HK-2 (cell line): ENCODE measurements at regions not wholly inside any gene's neighbourhood (a gene's known extent, or its start where the extent isn't known, plus 50 kb on each side); places are given as distances from the start of the nearest gene placed in this dataset.
"Not testable (repeated sequence)": the region's sequence is repeated elsewhere in the genome, so short reads cannot be mapped to it uniquely, and the experiment has no call there.

Experiments used
- DNase-seq: peaks from one replicate; pipeline ENCODE4 v3.0.0-alpha.2; 2018; ENCODE audit not compliant: unreplicated experiment

GRCh38 chr3:104244680-104245220, 1122.0 kb upstream of the ALCAM start:
- no peak for DNase-seq

- DNase-seq = no peak
Observed at GRCh38 chr3:104245261-104245660, 1121.4 kb upstream of the ALCAM start.

GRCh38 chr3:104245981-104246380, 1120.7 kb upstream of the ALCAM start:
- no peak for DNase-seq

- DNase-seq = no peak
Observed at GRCh38 chr3:104257486-104257885, 1109.2 kb upstream of the ALCAM start.

GRCh38 chr3:104263477-104263876, 1103.2 kb upstream of the ALCAM start:
- DNase-seq = no peak

- DNase-seq = not testable (repeated sequence)
Observed at GRCh38 chr3:104266219-104266618, 1100.5 kb upstream of the ALCAM start.

GRCh38 chr3:104269771-104270170, 1096.9 kb upstream of the ALCAM start:
- DNase-seq = no peak

- DNase-seq = no peak
Observed at GRCh38 chr3:104273046-104273649, 1093.6 kb upstream of the ALCAM start.

GRCh38 chr3:104275199-104275598, 1091.5 kb upstream of the ALCAM start:
- no peak for DNase-seq

- DNase-seq = peak; percentile 6
Observed at GRCh38 chr3:104279617-104280016, 1087.1 kb upstream of the ALCAM start.

GRCh38 chr3:104281713-104282112, 1085.0 kb upstream of the ALCAM start:
- DNase-seq = no peak

GRCh38 chr3:104286645-104287044, 1080.1 kb upstream of the ALCAM start:
- no peak for DNase-seq

- DNase-seq = no peak
Observed at GRCh38 chr3:104291437-104291851, 1075.3 kb upstream of the ALCAM start.

GRCh38 chr3:104291878-104292277, 1074.8 kb upstream of the ALCAM start:
- no peak for DNase-seq

- DNase-seq = no peak
Observed at GRCh38 chr3:104297617-104298016, 1069.1 kb upstream of the ALCAM start.

- DNase-seq = no peak
Observed at GRCh38 chr3:104298662-104299061, 1068.0 kb upstream of the ALCAM start.

GRCh38 chr3:104316118-104316517, 1050.6 kb upstream of the ALCAM start:
- no peak for DNase-seq

GRCh38 chr3:104323226-104323625, 1043.5 kb upstream of the ALCAM start:
- no peak for DNase-seq

GRCh38 chr3:104347291-104347690, 1019.4 kb upstream of the ALCAM start:
- DNase-seq = no peak

- DNase-seq = no peak
Observed at GRCh38 chr3:104349836-104350235, 1016.9 kb upstream of the ALCAM start.

- DNase-seq = no peak
Observed at GRCh38 chr3:104353951-104354350, 1012.8 kb upstream of the ALCAM start.

GRCh38 chr3:104359546-104359945, 1007.2 kb upstream of the ALCAM start:
- peak; percentile 22 for DNase-seq

- no peak for DNase-seq
Observed at GRCh38 chr3:104360038-104360437, 1006.7 kb upstream of the ALCAM start.

- DNase-seq = not testable (repeated sequence)
Observed at GRCh38 chr3:104361748-104362147, 1005.0 kb upstream of the ALCAM start.
